Lower leg skin (tissue), 4 donors: ENCODE measurements at regions not wholly inside any gene's neighbourhood (a gene's known extent, or its start where the extent isn't known, plus 50 kb on each side); places are given as distances from the start of the nearest gene placed in this dataset.

Experiments used
- DNase-seq, 2 donors: peaks; one replicate each; pipeline ENCODE4 v3.0.0-alpha.2; 2019; ENCODE audit warnings: low spot score in 2 of 2
- H3K4me3 ChIP-seq: fragments of 200-600 bp; sonication (generic); 2 replicates; pipeline ENCODE4 v1.5.1; 2017; ENCODE audit warnings: mild to moderate bottlenecking, low read depth; ENCODE audit not compliant: poor library complexity, severe bottlenecking
- POLR2A ChIP-seq, 2 donors: fragments of 450-650 bp; IDR thresholded peaks; one replicate each; pipeline ENCODE4 v1.6.1; 2016 to 2017; ENCODE audit warnings: antibody characterized with exemption in 2 of 2, mild to moderate bottlenecking in 1 of 2, moderate library complexity in 1 of 2
- WGBS, 2 donors: methylation state at CpG; one replicate each; pipeline ENCODE4 v1.1.5; 2018; 5-methylcytosine and 5-hydroxymethylcytosine counted together
- intact Hi-C: fragments of 100-400 bp; cut with DNase I; formaldehyde crosslinking; loops from one replicate; pipeline ENCODE4 v1.15.0; 2023; ENCODE audit warnings: low total_unique reads
- TF ChIP-seq, protein P1 (sequence below), 3 donors: fragments of 450-650 bp; IDR thresholded peaks; one replicate each; pipeline ENCODE4 v1.5.1; 2016; ENCODE audit warnings: antibody characterized with exemption in 3 of 3, mild to moderate bottlenecking in 3 of 3, moderate library complexity in 2 of 3

GRCh38 chr4:100130964-100131363, 59.3 kb downstream of the DDIT4L start:
- no peak overlapping the region for H3K4me3 ChIP-seq
- no peak for DNase-seq
- intact Hi-C loops: no loop called here
- no peak for TF ChIP-seq POLR2A (IDR thresholded peaks at IDR 0.05)
- TF ChIP-seq, protein P1, sequence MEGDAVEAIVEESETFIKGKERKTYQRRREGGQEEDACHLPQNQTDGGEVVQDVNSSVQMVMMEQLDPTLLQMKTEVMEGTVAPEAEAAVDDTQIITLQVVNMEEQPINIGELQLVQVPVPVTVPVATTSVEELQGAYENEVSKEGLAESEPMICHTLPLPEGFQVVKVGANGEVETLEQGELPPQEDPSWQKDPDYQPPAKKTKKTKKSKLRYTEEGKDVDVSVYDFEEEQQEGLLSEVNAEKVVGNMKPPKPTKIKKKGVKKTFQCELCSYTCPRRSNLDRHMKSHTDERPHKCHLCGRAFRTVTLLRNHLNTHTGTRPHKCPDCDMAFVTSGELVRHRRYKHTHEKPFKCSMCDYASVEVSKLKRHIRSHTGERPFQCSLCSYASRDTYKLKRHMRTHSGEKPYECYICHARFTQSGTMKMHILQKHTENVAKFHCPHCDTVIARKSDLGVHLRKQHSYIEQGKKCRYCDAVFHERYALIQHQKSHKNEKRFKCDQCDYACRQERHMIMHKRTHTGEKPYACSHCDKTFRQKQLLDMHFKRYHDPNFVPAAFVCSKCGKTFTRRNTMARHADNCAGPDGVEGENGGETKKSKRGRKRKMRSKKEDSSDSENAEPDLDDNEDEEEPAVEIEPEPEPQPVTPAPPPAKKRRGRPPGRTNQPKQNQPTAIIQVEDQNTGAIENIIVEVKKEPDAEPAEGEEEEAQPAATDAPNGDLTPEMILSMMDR (IDR thresholded peaks at IDR 0.05): no peak
- WGBS, 2 donors: 55 to 70% methylated on average over 1 of the region's 1 CpG

DNA sequence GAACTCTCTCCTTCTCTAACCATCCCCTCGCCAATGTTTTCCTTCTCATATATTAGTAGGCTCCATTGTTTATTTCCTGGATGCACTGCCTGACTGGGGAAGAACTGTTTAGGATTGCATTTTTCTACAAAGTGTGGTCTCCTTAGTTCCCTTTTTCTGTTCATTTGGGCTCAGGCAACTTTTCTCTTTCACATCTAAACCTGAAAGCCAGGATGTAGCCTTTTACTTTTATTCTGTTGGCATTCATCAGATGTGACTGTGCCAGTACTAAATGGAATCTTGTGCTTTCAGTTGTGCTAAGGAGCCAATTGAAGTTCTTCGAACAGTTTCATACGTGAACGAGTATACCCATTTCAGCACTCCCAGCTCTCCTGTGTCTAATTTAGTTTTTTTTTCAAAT, 59.8 kb downstream of the DDIT4L start:
- H3K4me3 ChIP-seq: no peak overlapping the region
- no peak for TF ChIP-seq POLR2A (IDR thresholded peaks at IDR 0.05)
- TF ChIP-seq, protein P1 (IDR thresholded peaks at IDR 0.05): no peak
- 59 to 64% methylated on average over 4 of the region's 4 CpGs for WGBS, 2 donors
- DNase-seq: no peak
- intact Hi-C loops: no loop called here

GRCh38 chr4:100129774-100130173, 60.5 kb downstream of the DDIT4L start:
- no peak for DNase-seq
- intact Hi-C loops: no loop called here
- 57 to 58% methylated on average over 4 of the region's 4 CpGs for WGBS, 2 donors
- H3K4me3 ChIP-seq: no peak overlapping the region
- no peak for TF ChIP-seq POLR2A (IDR thresholded peaks at IDR 0.05)
- TF ChIP-seq, protein P1 (IDR thresholded peaks at IDR 0.05): no peak

DNA sequence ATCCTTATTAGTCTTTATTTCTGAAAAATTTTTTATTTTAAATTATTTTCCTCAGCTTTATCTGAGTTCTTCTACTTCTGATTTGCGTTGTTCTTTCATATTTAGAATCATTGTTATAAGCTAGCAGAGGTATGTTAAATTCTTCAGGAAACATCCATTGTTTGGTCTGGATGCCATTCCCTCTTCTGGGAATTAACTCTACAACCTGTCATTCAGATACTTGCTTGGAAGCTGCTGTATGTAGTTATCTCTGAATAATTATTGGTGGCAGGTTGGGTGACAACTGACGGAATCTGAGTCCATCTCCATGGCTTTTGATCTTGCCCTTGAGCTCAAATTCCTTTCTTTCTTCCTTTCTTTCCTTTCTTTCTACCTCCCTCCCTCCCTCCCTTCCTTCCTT, 61.9 kb downstream of the DDIT4L start:
- DNase-seq: no peak
- intact Hi-C loops: no loop called here
- no peak overlapping the region for H3K4me3 ChIP-seq
- 55 to 88% methylated on average over 2 of the region's 2 CpGs for WGBS, 2 donors
- TF ChIP-seq, protein P1 (IDR thresholded peaks at IDR 0.05): no peak
- TF ChIP-seq POLR2A (IDR thresholded peaks at IDR 0.05): no peak

GRCh38 chr4:100124715-100125114, 65.6 kb downstream of the DDIT4L start:
- TF ChIP-seq, protein P1 (IDR thresholded peaks at IDR 0.05): no peak
- TF ChIP-seq POLR2A (IDR thresholded peaks at IDR 0.05): no peak
- DNase-seq: no peak
- intact Hi-C loops: no loop called here
- 36 to 42% methylated on average over 2 of the region's 2 CpGs for WGBS, 2 donors
- H3K4me3 ChIP-seq: no peak overlapping the region

- WGBS, 2 donors: 69 to 80% methylated on average over 2 of the region's 2 CpGs
- DNase-seq: no peak
- intact Hi-C loops: no loop called here
- no peak for TF ChIP-seq POLR2A (IDR thresholded peaks at IDR 0.05)
- TF ChIP-seq, protein P1 (IDR thresholded peaks at IDR 0.05): no peak
- no peak overlapping the region for H3K4me3 ChIP-seq
These were observed 72.1 kb downstream of the DDIT4L start for GRCh38 chr4:100118181-100118580.
